Thymus (tissue), 11 donors: ENCODE measurements at regions not wholly inside any gene's neighbourhood (a gene's known extent, or its start where the extent isn't known, plus 50 kb on each side); places are given as distances from the start of the nearest gene placed in this dataset.

Source experiments
- DNase-seq, 9 donors: peaks; one replicate each; pipeline ENCODE4 v3.0.0-alpha.2; 2013; ENCODE audit warnings: low spot score in 9 of 9, low read depth in 6 of 9, missing footprints in 1 of 9
- H3K27ac ChIP-seq, 2 donors: one replicate each; pipeline ENCODE4 v1.5.1; 2013; ENCODE audit warnings: control low read depth in 1 of 2, low read depth in 1 of 2, low read length in 1 of 2, mild to moderate bottlenecking in 1 of 2, moderate library complexity in 1 of 2
- H3K27me3 ChIP-seq, 2 donors: one replicate each; pipeline ENCODE4 v1.5.1; 2013; ENCODE audit warnings: low read length in 1 of 2; ENCODE audit not compliant: control insufficient read depth in 2 of 2, insufficient read depth in 1 of 2
- H3K36me3 ChIP-seq, 2 donors: one replicate each; pipeline ENCODE4 v1.5.1; 2013; ENCODE audit warnings: low read length in 1 of 2, mild to moderate bottlenecking in 1 of 2, moderate library complexity in 1 of 2; ENCODE audit not compliant: control insufficient read depth in 2 of 2, insufficient read depth in 2 of 2
- H3K4me1 ChIP-seq, 2 donors: one replicate each; pipeline ENCODE4 v1.5.1; 2013; ENCODE audit warnings: low read length in 2 of 2; ENCODE audit not compliant: control insufficient read depth in 2 of 2, insufficient read depth in 2 of 2
- H3K4me3 ChIP-seq, 2 donors: one replicate each; pipeline ENCODE4 v1.5.1; 2013; ENCODE audit warnings: low read length in 2 of 2, control low read depth in 1 of 2, mild to moderate bottlenecking in 1 of 2
- H3K9me3 ChIP-seq, 2 donors: one replicate each; pipeline ENCODE4 v1.5.1; 2013; ENCODE audit warnings: low read length in 1 of 2, mild to moderate bottlenecking in 1 of 2; ENCODE audit not compliant: control insufficient read depth in 2 of 2, insufficient read depth in 1 of 2
- WGBS: extraction: QIAGEN DNeasy Blood & Tissue Kit; methylation state at CpG from one replicate; pipeline ENCODE4 v1.1.7; 2013; 5-methylcytosine and 5-hydroxymethylcytosine counted together
- donor health status: healthy.

- H3K9me3 ChIP-seq = no peaks in the 10 kb centered on the region
- no peak overlapping the region for H3K4me3 ChIP-seq
- DNase-seq = peak in 4 of 9 donors; percentile 7 to 24 (median 14)
- 82% methylated on average over 25 of the region's 25 CpGs for WGBS
- no peak overlapping the region for H3K27ac ChIP-seq
- H3K36me3 ChIP-seq = no peaks in the 10 kb centered on the region
- H3K27me3 ChIP-seq = peaks cover 0 to 3% of the 10 kb centered on the region in 2 donors
- no peaks in the 10 kb centered on the region for H3K4me1 ChIP-seq
These were observed 212.0 kb upstream of the MYT1L start for GRCh38 chr2:2542966-2543611.

DNA sequence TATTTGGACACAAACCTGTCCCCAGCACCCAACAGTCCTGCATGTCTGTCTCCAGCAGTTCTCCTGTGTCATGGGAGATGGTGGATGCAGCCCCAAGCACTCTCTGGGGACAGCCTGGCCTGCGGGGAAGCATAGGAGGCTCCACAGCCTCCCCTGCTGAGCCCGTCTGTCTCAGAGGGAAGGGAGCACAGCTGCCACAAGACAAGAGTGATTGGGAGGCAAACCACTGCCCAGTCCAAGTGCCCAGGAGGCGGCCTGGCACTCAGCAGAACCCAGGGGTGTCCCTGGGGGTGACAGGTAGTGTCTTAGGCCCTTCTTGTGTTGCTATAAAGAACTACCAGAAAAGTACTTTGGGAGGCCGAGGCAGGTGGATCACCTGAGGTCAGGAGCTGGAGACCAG lies 211.2 kb upstream of the MYT1L start:
- H3K9me3 ChIP-seq = no peaks in the 10 kb centered on the region
- no peak overlapping the region for H3K4me3 ChIP-seq
- H3K4me1 ChIP-seq = no peaks in the 10 kb centered on the region
- no peaks in the 10 kb centered on the region for H3K36me3 ChIP-seq
- DNase-seq = no peak
- no peak overlapping the region for H3K27ac ChIP-seq
- peaks cover 0 to 3% of the 10 kb centered on the region in 2 donors for H3K27me3 ChIP-seq
- 84% methylated on average over 4 of the region's 4 CpGs for WGBS

DNA sequence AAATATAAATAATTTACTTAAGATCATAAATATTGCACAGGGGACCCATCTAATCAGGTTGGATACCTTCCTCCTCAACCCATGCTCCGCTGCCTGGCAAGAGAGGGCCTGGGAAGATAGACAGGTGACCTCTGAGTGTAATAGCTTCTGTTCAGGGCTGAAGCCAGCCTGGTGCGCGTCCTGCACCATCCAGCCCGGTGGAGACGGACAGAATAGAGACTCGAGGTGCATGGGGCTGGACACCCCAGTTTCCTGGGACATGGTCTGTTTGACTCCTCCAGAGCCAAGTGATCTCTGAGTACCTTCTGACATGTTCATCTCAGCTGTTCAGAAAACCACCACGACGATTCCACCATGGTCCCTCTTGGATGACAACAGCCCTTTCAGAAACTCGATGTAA lies 209.3 kb upstream of the MYT1L start:
- Histone ChIP-seq H3K9me3 (no peaks in the 10 kb centered on the region), H3K27me3 (peaks cover 0 to 3% of the 10 kb centered on the region in 2 donors), H3K4me3 (no peak overlapping the region), H3K4me1 (no peaks in the 10 kb centered on the region), H3K27ac (no peak overlapping the region), H3K36me3 (no peaks in the 10 kb centered on the region)
- DNase-seq = no peak
- WGBS = 89% methylated on average over 9 of the region's 9 CpGs

DNA sequence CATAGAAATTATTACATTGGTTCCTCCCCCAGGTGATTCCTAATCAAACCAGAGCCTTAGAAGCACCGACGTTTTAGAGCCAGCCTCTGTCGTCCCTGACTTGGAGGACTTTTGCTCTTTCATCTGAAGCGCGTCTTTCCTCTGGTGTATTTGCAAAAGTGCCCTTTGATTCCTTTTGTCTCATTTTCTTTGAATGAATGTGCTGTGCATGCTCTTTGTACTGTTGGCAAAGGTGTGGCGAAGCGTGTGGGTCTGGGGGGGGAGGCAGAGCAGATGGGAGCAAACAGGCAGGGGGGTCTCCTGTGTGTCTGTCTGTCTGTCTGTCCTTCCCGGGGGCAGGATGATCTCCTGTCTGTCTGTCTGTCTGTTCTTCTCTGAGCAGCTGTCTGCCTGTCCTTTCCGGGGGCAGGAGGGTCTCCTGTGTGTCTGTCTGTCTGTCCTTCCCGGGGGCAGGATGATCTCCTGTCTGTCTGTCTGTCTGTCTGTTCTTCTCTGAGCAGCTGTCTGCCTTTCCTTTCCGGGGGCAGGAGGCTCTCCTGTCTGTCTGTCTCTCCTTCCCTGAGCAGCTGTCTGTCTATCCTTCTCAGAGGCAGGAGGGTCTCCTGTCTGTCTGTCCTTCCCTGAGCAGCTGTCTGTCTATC lies 205.5 kb upstream of the MYT1L start:
- 83% methylated on average over 11 of the region's 11 CpGs for WGBS
- DNase-seq = no peak

DNA sequence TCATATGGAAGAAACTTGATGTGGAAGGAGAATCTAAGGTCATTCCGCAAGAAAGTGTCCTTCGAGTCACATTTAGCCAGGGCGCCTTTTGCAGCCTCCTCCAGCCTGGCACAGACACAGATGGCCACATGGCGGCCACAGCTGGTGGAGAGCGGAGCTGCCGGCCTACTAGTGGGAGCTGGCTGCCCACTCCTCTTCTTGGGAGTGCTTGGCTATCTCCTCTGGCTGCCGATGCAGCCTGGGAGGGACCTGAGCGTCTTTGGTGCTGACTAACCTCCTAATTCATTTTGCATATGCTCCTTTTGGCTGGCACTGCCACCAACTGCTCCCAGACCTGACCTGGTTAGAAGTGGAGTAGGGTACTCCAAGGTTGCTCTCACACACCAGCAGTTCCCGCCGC lies 199.3 kb upstream of the MYT1L start:
- Histone ChIP-seq H3K27me3 (no peaks in the 10 kb centered on the region), H3K9me3 (no peaks in the 10 kb centered on the region), H3K4me3 (no peak overlapping the region), H3K4me1 (no peaks in the 10 kb centered on the region), H3K27ac (no peak overlapping the region), H3K36me3 (no peaks in the 10 kb centered on the region)
- WGBS = 94% methylated on average over 10 of the region's 10 CpGs
- DNase-seq = no peak

More for the DNA sequence above, 205.5 kb upstream of the MYT1L start:
- Histone ChIP-seq H3K4me1 (no peaks in the 10 kb centered on the region), H3K27me3 (peaks cover 0 to 3% of the 10 kb centered on the region in 2 donors), H3K27ac (no peak overlapping the region), H3K36me3 (no peaks in the 10 kb centered on the region), H3K4me3 (no peak overlapping the region), H3K9me3 (no peaks in the 10 kb centered on the region)

DNA sequence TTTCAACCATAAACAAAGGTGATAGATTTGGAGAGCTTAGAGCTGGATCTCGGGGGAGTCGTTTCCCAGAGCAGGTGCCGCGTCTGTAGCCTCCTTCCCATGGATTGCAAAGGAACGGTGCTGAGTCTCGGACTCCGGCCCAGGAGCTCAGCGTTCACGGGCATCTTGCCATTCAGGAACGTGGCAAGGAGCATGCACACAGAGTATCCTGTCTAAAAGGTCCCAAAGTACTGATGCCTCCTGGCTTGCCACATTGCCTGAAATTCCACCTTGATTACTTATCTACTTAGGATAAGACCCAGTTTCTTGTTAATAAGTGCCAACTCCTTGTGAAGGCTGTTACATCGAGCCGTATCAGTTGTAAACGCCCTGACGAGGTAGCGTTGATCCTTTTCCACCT lies 197.8 kb upstream of the MYT1L start:
- H3K27ac ChIP-seq = no peak overlapping the region
- no peaks in the 10 kb centered on the region for H3K27me3 ChIP-seq
- no peaks in the 10 kb centered on the region for H3K36me3 ChIP-seq
- no peaks in the 10 kb centered on the region for H3K9me3 ChIP-seq
- WGBS = 96% methylated on average over 15 of the region's 15 CpGs
- H3K4me3 ChIP-seq = no peak overlapping the region
- H3K4me1 ChIP-seq = no peaks in the 10 kb centered on the region
- DNase-seq = no peak

DNA sequence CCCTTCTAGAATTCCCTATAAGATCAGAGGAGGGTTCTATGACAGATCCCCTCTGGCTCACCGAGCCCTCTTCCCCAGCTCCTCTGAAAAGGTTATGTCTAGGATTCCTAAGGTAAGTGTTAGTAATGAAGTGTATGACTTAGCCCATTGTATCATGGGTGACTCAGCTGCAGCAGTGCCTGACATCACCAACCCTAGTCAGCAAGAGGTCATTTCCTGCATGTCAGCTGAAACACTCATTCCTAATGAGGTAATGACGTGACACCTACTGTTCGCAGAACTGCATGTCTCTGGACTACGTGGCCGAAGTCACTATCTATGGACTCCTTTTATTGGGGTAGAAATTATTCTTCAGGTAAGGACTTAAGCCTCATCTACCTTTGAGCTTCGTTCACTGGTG lies 196.1 kb upstream of the MYT1L start:
- WGBS = 93% methylated on average over 6 of the region's 6 CpGs
- no peaks in the 10 kb centered on the region for H3K9me3 ChIP-seq
- no peak overlapping the region for H3K4me3 ChIP-seq
- H3K4me1 ChIP-seq = no peaks in the 10 kb centered on the region
- H3K27me3 ChIP-seq = no peaks in the 10 kb centered on the region
- no peak overlapping the region for H3K27ac ChIP-seq
- no peaks in the 10 kb centered on the region for H3K36me3 ChIP-seq
- DNase-seq = no peak

- no peaks in the 10 kb centered on the region for H3K9me3 ChIP-seq
- H3K4me1 ChIP-seq = no peaks in the 10 kb centered on the region
- WGBS = 94% methylated on average over 12 of the region's 12 CpGs
- H3K27ac ChIP-seq = no peak overlapping the region
- H3K27me3 ChIP-seq = no peaks in the 10 kb centered on the region
- H3K36me3 ChIP-seq = no peaks in the 10 kb centered on the region
- H3K4me3 ChIP-seq = no peak overlapping the region
- no peak for DNase-seq
These were observed 193.4 kb upstream of the MYT1L start for GRCh38 chr2:2524348-2524941.

DNA sequence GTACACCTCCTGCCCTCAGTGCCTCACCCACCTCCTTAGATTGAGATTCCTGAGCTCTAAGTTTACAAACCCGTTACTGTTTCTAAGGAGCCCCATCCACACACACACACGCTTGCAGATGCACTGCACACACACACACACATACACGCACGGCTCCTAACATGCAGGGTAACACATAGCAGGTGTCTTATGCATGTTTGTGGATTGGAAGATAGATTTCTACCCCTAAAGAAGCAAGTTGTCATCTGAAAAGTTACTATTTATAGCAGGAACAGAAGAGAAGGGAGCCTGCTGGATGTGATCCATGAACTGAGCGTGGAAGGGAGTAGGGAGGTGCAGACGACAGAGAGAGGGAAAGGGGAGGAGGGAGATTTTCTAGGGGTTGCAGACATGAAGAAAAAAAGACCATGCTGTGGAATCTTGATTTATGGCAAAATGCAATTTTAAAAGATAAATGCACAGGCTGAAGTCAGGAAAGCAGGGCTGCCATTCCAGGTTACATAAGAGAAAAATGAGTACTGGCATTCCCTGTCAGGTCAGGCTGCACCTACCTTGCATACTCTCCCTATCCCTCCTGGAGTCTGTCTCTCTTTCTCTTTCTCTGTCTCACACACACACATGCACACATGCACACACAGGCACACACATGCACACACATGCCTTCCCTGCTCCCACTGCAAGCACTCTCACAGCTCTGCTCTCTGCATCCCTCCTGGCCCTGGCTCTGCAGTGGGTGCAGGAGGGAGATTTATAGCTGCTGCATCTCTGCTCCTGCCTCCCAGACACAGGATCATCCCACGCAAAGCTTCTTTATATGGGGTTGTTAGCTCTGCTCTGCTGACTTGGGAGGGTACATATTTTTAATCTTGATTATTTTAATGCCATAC lies 192.6 kb upstream of the MYT1L start:
- no peak overlapping the region for H3K27ac ChIP-seq
- no peaks in the 10 kb centered on the region for H3K9me3 ChIP-seq
- no peak overlapping the region for H3K4me3 ChIP-seq
- WGBS = 91% methylated on average over 7 of the region's 7 CpGs
- no peaks in the 10 kb centered on the region for H3K27me3 ChIP-seq
- no peaks in the 10 kb centered on the region for H3K4me1 ChIP-seq
- H3K36me3 ChIP-seq = no peaks in the 10 kb centered on the region
- no peak for DNase-seq
